ENCODE measurements at regions not wholly inside any gene's neighbourhood (a gene's known extent, or its start where the extent isn't known, plus 50 kb on each side); places are given as distances from the start of the nearest gene placed in this dataset.
"Not testable (repeated sequence)": the region's sequence is repeated elsewhere in the genome, so short reads cannot be mapped to it uniquely, and the experiment has no call there.

- DNase-seq, result no peak
Measured at GRCh38 chr1:79215311-79215710, 208.8 kb upstream of the ADGRL4 start.

- no peak for DNase-seq
Measured at GRCh38 chr1:79207786-79208185, 201.3 kb upstream of the ADGRL4 start.

- no peak for DNase-seq
Measured at GRCh38 chr1:79207331-79207730, 200.8 kb upstream of the ADGRL4 start.

GRCh38 chr1:79204779-79205479 is 198.4 kb upstream of the ADGRL4 start:
- peak; percentile 42 for DNase-seq

- DNase-seq, result peak; percentile 0
Measured at GRCh38 chr1:79198832-79199231, 192.3 kb upstream of the ADGRL4 start.

- peak; percentile 3 for DNase-seq
Measured at GRCh38 chr1:79197421-79197820, 190.9 kb upstream of the ADGRL4 start.

GRCh38 chr1:79196211-79196610 is 189.7 kb upstream of the ADGRL4 start:
- DNase-seq, result no peak

GRCh38 chr1:79193211-79194079 is 186.9 kb upstream of the ADGRL4 start:
- DNase-seq, result peak; percentile 86

- DNase-seq, result no peak
Measured at GRCh38 chr1:79190074-79190473, 183.5 kb upstream of the ADGRL4 start.

- DNase-seq, result peak; percentile 35
Measured at GRCh38 chr1:79188337-79188736, 181.8 kb upstream of the ADGRL4 start.

- DNase-seq, result no peak
Measured at GRCh38 chr1:79186260-79186659, 179.7 kb upstream of the ADGRL4 start.

- DNase-seq, result no peak
Measured at GRCh38 chr1:79177844-79178243, 171.3 kb upstream of the ADGRL4 start.

GRCh38 chr1:79161077-79161476 is 154.5 kb upstream of the ADGRL4 start:
- DNase-seq, result no peak

- no peak for DNase-seq
Measured at GRCh38 chr1:79155991-79156390, 149.5 kb upstream of the ADGRL4 start.

- no peak for DNase-seq
Measured at GRCh38 chr1:79151006-79151796, 144.7 kb upstream of the ADGRL4 start.

GRCh38 chr1:79150576-79150975 is 144.0 kb upstream of the ADGRL4 start:
- DNase-seq, result no peak

GRCh38 chr1:79138227-79138626 is 131.7 kb upstream of the ADGRL4 start:
- not testable (repeated sequence) for DNase-seq

- DNase-seq, result peak; percentile 0
Measured at GRCh38 chr1:79133774-79134364, 127.3 kb upstream of the ADGRL4 start.

- DNase-seq, result no peak
Measured at GRCh38 chr1:79131626-79132025, 125.1 kb upstream of the ADGRL4 start.

GRCh38 chr1:79129914-79130313 is 123.4 kb upstream of the ADGRL4 start:
- DNase-seq, result no peak

GRCh38 chr1:79128722-79129121 is 122.2 kb upstream of the ADGRL4 start:
- peak; percentile 1 for DNase-seq

GRCh38 chr1:79124756-79125155 is 118.2 kb upstream of the ADGRL4 start:
- DNase-seq, result no peak

GRCh38 chr1:79122521-79122920 is 116.0 kb upstream of the ADGRL4 start:
- no peak for DNase-seq
